ENCODE measurements at regions not wholly inside any gene's neighbourhood (a gene's known extent, or its start where the extent isn't known, plus 50 kb on each side); places are given as distances from the start of the nearest gene placed in this dataset.

- Mint-ChIP-seq H3K27ac (no peak overlapping the region), H3K9me3 (peaks cover 3% of the 10 kb centered on the region), H3K36me3 (ENCODE audit: low read depth) (no peaks in the 10 kb centered on the region), H3K27me3 (no peaks in the 10 kb centered on the region), H3K4me1 (ENCODE audit: low read depth) (no peaks in the 10 kb centered on the region), H3K4me3 (no peak overlapping the region)
- ChIA-PET POLR2A (no interaction called here), CTCF (no interaction called here)
- TF ChIP-seq CTCF (IDR thresholded peaks at IDR 0.05), result no peak
- intact Hi-C loops (cut with micrococcal nuclease), result no loop called here
- no peak for DNase-seq
- ATAC-seq, result no peak
Observed at GRCh38 chr4:96186593-96186992, 346.7 kb downstream of the PDHA2 start.

GRCh38 chr4:96189761-96190160 is 349.9 kb downstream of the PDHA2 start:
- ChIA-PET POLR2A (no interaction called here), CTCF (no interaction called here)
- H3K27me3 Mint-ChIP-seq, result no peaks in the 10 kb centered on the region
- no peak overlapping the region for H3K27ac Mint-ChIP-seq
- no peak for DNase-seq
- intact Hi-C loops (cut with micrococcal nuclease), result no loop called here
- no peak overlapping the region for H3K4me3 Mint-ChIP-seq
- peaks cover 3% of the 10 kb centered on the region for H3K9me3 Mint-ChIP-seq
- H3K36me3 Mint-ChIP-seq (ENCODE audit: low read depth), result no peaks in the 10 kb centered on the region
- no peaks in the 10 kb centered on the region for H3K4me1 Mint-ChIP-seq (ENCODE audit: low read depth)
- TF ChIP-seq CTCF (IDR thresholded peaks at IDR 0.05), result no peak
- ATAC-seq, result no peak

GRCh38 chr4:96193061-96193460 is 353.2 kb downstream of the PDHA2 start:
- CTCF ChIA-PET, result no interaction called here
- no peaks in the 10 kb centered on the region for H3K4me1 Mint-ChIP-seq (ENCODE audit: low read depth)
- no peak for TF ChIP-seq CTCF (IDR thresholded peaks at IDR 0.05)

GRCh38 chr4:96194993-96195392 is 355.1 kb downstream of the PDHA2 start:
- ATAC-seq, result no peak
- peaks cover 3% of the 10 kb centered on the region for H3K9me3 Mint-ChIP-seq
- CTCF ChIA-PET, result no interaction called here
- intact Hi-C loops (cut with micrococcal nuclease), result no loop called here
- H3K36me3 Mint-ChIP-seq (ENCODE audit: low read depth), result no peaks in the 10 kb centered on the region
- no peak for TF ChIP-seq CTCF (IDR thresholded peaks at IDR 0.05)
- no peak for DNase-seq
- no peak overlapping the region for H3K4me3 Mint-ChIP-seq
- no peaks in the 10 kb centered on the region for H3K27me3 Mint-ChIP-seq
- POLR2A ChIA-PET, result no interaction called here
- H3K27ac Mint-ChIP-seq, result no peak overlapping the region
- H3K4me1 Mint-ChIP-seq (ENCODE audit: low read depth), result no peaks in the 10 kb centered on the region

More at GRCh38 chr4:96193061-96193460, 353.2 kb downstream of the PDHA2 start:
- intact Hi-C loops (cut with micrococcal nuclease), result no loop called here
- POLR2A ChIA-PET, result no interaction called here
- no peak overlapping the region for H3K27ac Mint-ChIP-seq
- H3K27me3 Mint-ChIP-seq, result no peaks in the 10 kb centered on the region
- no peak overlapping the region for H3K4me3 Mint-ChIP-seq
- no peaks in the 10 kb centered on the region for H3K36me3 Mint-ChIP-seq (ENCODE audit: low read depth)
- ATAC-seq (no peak), DNase-seq (no peak)
- peaks cover 3% of the 10 kb centered on the region for H3K9me3 Mint-ChIP-seq

GRCh38 chr4:96205143-96205936 is 365.4 kb downstream of the PDHA2 start:
- ChIA-PET CTCF (no interaction called here), POLR2A (no interaction called here)
- Mint-ChIP-seq H3K36me3 (ENCODE audit: low read depth) (no peaks in the 10 kb centered on the region), H3K4me3 (no peak overlapping the region), H3K9me3 (no peaks in the 10 kb centered on the region), H3K4me1 (ENCODE audit: low read depth) (no peaks in the 10 kb centered on the region), H3K27me3 (no peaks in the 10 kb centered on the region), H3K27ac (no peak overlapping the region)
- ATAC-seq, result no peak
- no peak for DNase-seq
- intact Hi-C loops (cut with micrococcal nuclease), result no loop called here
- TF ChIP-seq CTCF (IDR thresholded peaks at IDR 0.05), result no peak
